CD8-positive, alpha-beta memory T cell (primary cell): ENCODE measurements at regions not wholly inside any gene's neighbourhood (a gene's known extent, or its start where the extent isn't known, plus 50 kb on each side); places are given as distances from the start of the nearest gene placed in this dataset.

Source experiments
- CTCF ChIA-PET: fragments of 350-600 bp; sonication (Branson Sonifier 250); formaldehyde crosslinking; loops from one replicate; lab custom pipeline; 2021; ENCODE audit warnings: antibody characterized with exemption; lab: Charles Lee
- POLR2A ChIA-PET: fragments of 350-600 bp; sonication (Branson Sonifier 250); formaldehyde crosslinking; loops from one replicate; lab custom pipeline; 2021; ENCODE audit warnings: antibody characterized with exemption; lab: Charles Lee
- DNase-seq, 5 donors: peaks; one replicate each; pipeline versions ENCODE4 v3.0.0 to v3.0.0-alpha.2; 2020 to 2022; ENCODE audit warnings: mixed read lengths in 1 of 5
- H3K27ac ChIP-seq: one replicate; pipeline ENCODE4 v1.7.0; 2013; ENCODE audit warnings: low read depth, mild to moderate bottlenecking, low read length, moderate library complexity
- H3K27me3 ChIP-seq: 2 replicates; pipeline ENCODE4 v1.7.0; 2013; ENCODE audit warnings: low read length, mild to moderate bottlenecking; ENCODE audit not compliant: insufficient read depth, poor library complexity, severe bottlenecking
- H3K36me3 ChIP-seq: 2 replicates; pipeline ENCODE4 v1.7.0; 2013; ENCODE audit warnings: mild to moderate bottlenecking, low read length, moderate library complexity; ENCODE audit not compliant: insufficient read depth
- H3K4me1 ChIP-seq: 2 replicates; pipeline ENCODE4 v1.7.0; 2013; ENCODE audit warnings: mild to moderate bottlenecking, low read length, moderate library complexity; ENCODE audit not compliant: insufficient read depth
- H3K4me3 ChIP-seq: 2 replicates; pipeline ENCODE4 v1.7.0; 2013; ENCODE audit warnings: mild to moderate bottlenecking, low read length
- H3K9me3 ChIP-seq: 2 replicates; pipeline ENCODE4 v1.7.0; 2013; ENCODE audit warnings: mild to moderate bottlenecking, low read length
- H3K27ac Mint-ChIP-seq, 8 donors: one replicate each; pipeline ENCODE4 v1.8.0; 2020 to 2021; ENCODE audit warnings: mixed read lengths in 8 of 8, mild to moderate bottlenecking in 6 of 8, inconsistent platforms in 3 of 8, moderate library complexity in 3 of 8
- H3K27me3 Mint-ChIP-seq, 2 donors: one replicate each; pipeline ENCODE4 v1.8.0; 2020 to 2021; ENCODE audit warnings: mixed read lengths in 2 of 2, mild to moderate bottlenecking in 1 of 2, moderate library complexity in 1 of 2
- H3K36me3 Mint-ChIP-seq, 3 donors: one replicate each; pipeline ENCODE4 v1.8.0; 2020 to 2021; ENCODE audit warnings: mixed read lengths in 3 of 3, inconsistent platforms in 1 of 3, mild to moderate bottlenecking in 1 of 3
- H3K4me1 Mint-ChIP-seq, 3 donors: one replicate each; pipeline ENCODE4 v1.8.0; 2020 to 2021; ENCODE audit warnings: mixed read lengths in 3 of 3, inconsistent platforms in 1 of 3, mild to moderate bottlenecking in 1 of 3
- H3K4me3 Mint-ChIP-seq, 7 donors: one replicate each; pipeline ENCODE4 v1.8.0; 2020 to 2021; ENCODE audit warnings: mixed read lengths in 7 of 7, mild to moderate bottlenecking in 6 of 7, moderate library complexity in 4 of 7, inconsistent platforms in 2 of 7
- H3K9me3 Mint-ChIP-seq, 5 donors: one replicate each; pipeline ENCODE4 v1.8.0; 2020 to 2022; ENCODE audit warnings: mixed read lengths in 5 of 5, mild to moderate bottlenecking in 3 of 5, moderate library complexity in 2 of 5, inconsistent platforms in 1 of 5

DNA sequence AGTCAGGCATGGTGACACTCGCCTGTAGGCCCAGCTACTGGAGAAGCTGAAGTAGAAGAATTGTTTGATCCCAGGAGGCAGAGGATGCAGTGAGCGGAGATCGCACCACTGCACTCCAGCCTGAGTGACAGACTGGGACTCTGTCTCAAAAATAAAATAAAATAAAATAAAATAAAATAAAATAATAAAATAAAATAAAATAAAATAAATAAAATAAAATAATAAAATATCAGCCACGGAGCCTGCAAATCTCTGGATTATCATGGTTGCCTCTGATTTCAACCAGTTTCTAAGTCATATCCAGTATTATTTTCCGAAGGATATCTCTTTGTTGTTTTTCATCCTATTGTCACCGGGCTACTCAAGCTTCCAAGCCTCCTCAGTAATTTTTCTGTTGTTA, 51.7 kb upstream of the FZD8 start:
- H3K4me1 Mint-ChIP-seq: no peaks in the 10 kb centered on the region
- peaks cover 0 to 2% of the 10 kb centered on the region in 2 donors for H3K27me3 Mint-ChIP-seq
- Histone ChIP-seq H3K27ac (no peak overlapping the region), H3K36me3 (no peaks in the 10 kb centered on the region), H3K9me3 (no peaks in the 10 kb centered on the region), H3K4me3 (no peak overlapping the region), H3K27me3 (no peaks in the 10 kb centered on the region), H3K4me1 (no peaks in the 10 kb centered on the region)
- POLR2A ChIA-PET: no interaction called here
- no peak for DNase-seq
- CTCF ChIA-PET: no interaction called here
- H3K36me3 Mint-ChIP-seq: no peaks in the 10 kb centered on the region
- no peak overlapping the region for H3K27ac Mint-ChIP-seq
- no peak overlapping the region for H3K4me3 Mint-ChIP-seq
- peaks cover 0 to 3% (median 0%) of the 10 kb centered on the region in 5 donors for H3K9me3 Mint-ChIP-seq
